GM12891 (cell line): ENCODE measurements at regions not wholly inside any gene's neighbourhood (a gene's known extent, or its start where the extent isn't known, plus 50 kb on each side); places are given as distances from the start of the nearest gene placed in this dataset.

ENCODE experiments used
- POLR2A ChIP-seq: IDR thresholded peaks from 2 replicates; pipeline ENCODE4 v1.6.1; 2011; ENCODE audit warnings: low read depth, low read length, control low read depth
- TAF1 ChIP-seq: IDR thresholded peaks from 2 replicates; pipeline ENCODE4 v1.6.1; 2011; ENCODE audit warnings: low read depth, low read length, control low read depth

- no peak for TF ChIP-seq POLR2A
- TF ChIP-seq TAF1 = no peak
These were observed 686.1 kb downstream of the KCNJ3 start for GRCh38 chr2:155384555-155385123.
